Stomach (tissue), 8 donors: ENCODE measurements at regions not wholly inside any gene's neighbourhood (a gene's known extent, or its start where the extent isn't known, plus 50 kb on each side); places are given as distances from the start of the nearest gene placed in this dataset.

Experiments used
- DNase-seq, 2 donors: peaks; one replicate each; pipeline versions ENCODE4 v3.0.0 to v3.0.0-alpha.2; 2013 to 2019
- H3K27ac ChIP-seq, 5 donors: fragments of 200-600 bp in 4 of 5; sonication (generic) in 4 of 5; one replicate each; pipeline ENCODE4 v1.5.1; 2013 to 2019; ENCODE audit warnings: mild to moderate bottlenecking in 1 of 5, moderate library complexity in 1 of 5
- H3K27me3 ChIP-seq, 3 donors: fragments of 200-600 bp; sonication (generic); one replicate each; pipeline ENCODE4 v1.5.1; 2017 to 2019; ENCODE audit warnings: mixed run types in 1 of 3
- H3K36me3 ChIP-seq, 4 donors: fragments of 200-600 bp; sonication (generic); 1 replicate in 3 of 4; 2 replicates in 1 of 4; pipeline ENCODE4 v1.5.1; 2016 to 2019
- H3K4me1 ChIP-seq, 4 donors: fragments of 200-600 bp; sonication (generic); one replicate each; pipeline ENCODE4 v1.5.1; 2016 to 2019
- H3K4me3 ChIP-seq, 4 donors: fragments of 200-600 bp; sonication (generic) in 3 of 4; one replicate each; pipeline ENCODE4 v1.5.1; 2016 to 2019; ENCODE audit warnings: mild to moderate bottlenecking in 1 of 4
- H3K9me3 ChIP-seq, 4 donors: fragments of 200-600 bp; sonication (generic); one replicate each; pipeline ENCODE4 v1.5.1; 2016 to 2019
- CTCF ChIP-seq, 7 experiments: fragments of 450-650 bp in 4 of 7; fragments of 200-600 bp in 3 of 7; sonication (generic) in 3 of 7; IDR thresholded peaks; one replicate each; pipeline ENCODE4 v1.5.1; 2016 to 2019; ENCODE audit warnings: antibody characterized with exemption in 7 of 7, control low read depth in 2 of 7, mild to moderate bottlenecking in 1 of 7
- EP300 ChIP-seq: sonication (generic); formaldehyde crosslinking; IDR thresholded peaks from one replicate; pipeline ENCODE4 v1.6.1; 2017; ENCODE audit warnings: antibody characterized with exemption
- POLR2A ChIP-seq, 4 donors: fragments of 450-650 bp; IDR thresholded peaks; one replicate each; pipeline ENCODE4 v1.6.1; 2016; ENCODE audit warnings: antibody characterized with exemption in 4 of 4, control low read depth in 2 of 4, mild to moderate bottlenecking in 1 of 4, moderate library complexity in 1 of 4
- POLR2AphosphoS5 ChIP-seq, 3 donors: sonication (generic); formaldehyde crosslinking; IDR thresholded peaks; one replicate each; pipeline ENCODE4 v1.6.1; 2016; ENCODE audit warnings: antibody characterized with exemption in 3 of 3
- WGBS, 5 donors: extraction: QIAGEN DNeasy Blood & Tissue Kit in 3 of 5; methylation state at CpG; one replicate each; pipeline versions ENCODE4 v1.1.5 to v1.1.7; 2013 to 2018; 5-methylcytosine and 5-hydroxymethylcytosine counted together
- intact Hi-C: fragments of 100-400 bp; cut with DNase I; formaldehyde crosslinking; loops from one replicate; pipeline ENCODE4 v1.15.1; 2023; ENCODE audit warnings: low total_unique reads
- donor health status: healthy with polysubstance abuse.
- donor health status: Bipolar disorder and iron deficiency.
- donor health status: healthy.

- WGBS, 5 donors = 29 to 61% (median 48%) methylated on average over 1 of the region's 1 CpG
- H3K9me3 ChIP-seq = no peaks in the 10 kb centered on the region
- intact Hi-C loops = no loop called here
Observed at GRCh38 chr1:221154932-221155331, 275.7 kb downstream of the HLX start.

GRCh38 chr1:221157026-221157761, 278.0 kb downstream of the HLX start:
- no peak for DNase-seq
- TF ChIP-seq POLR2AphosphoS5 (IDR thresholded peaks at IDR 0.05) (no peak), POLR2A (IDR thresholded peaks at IDR 0.05) (no peak), CTCF (IDR thresholded peaks at IDR 0.05) (no peak), EP300 (no peak)
- 45 to 58% (median 49%) methylated on average over 6 of the region's 6 CpGs for WGBS, 5 donors
- Histone ChIP-seq H3K27me3 (no peaks in the 10 kb centered on the region), H3K4me3 (no peak overlapping the region), H3K36me3 (no peaks in the 10 kb centered on the region), H3K27ac (no peak overlapping the region), H3K9me3 (no peaks in the 10 kb centered on the region), H3K4me1 (no peaks in the 10 kb centered on the region)
- intact Hi-C loops = no loop called here

More at GRCh38 chr1:221154932-221155331, 275.7 kb downstream of the HLX start:
- Histone ChIP-seq H3K27ac (no peak overlapping the region), H3K36me3 (no peaks in the 10 kb centered on the region), H3K4me3 (no peak overlapping the region), H3K27me3 (no peaks in the 10 kb centered on the region), H3K4me1 (no peaks in the 10 kb centered on the region)
- TF ChIP-seq POLR2AphosphoS5 (IDR thresholded peaks at IDR 0.05) (no peak), CTCF (IDR thresholded peaks at IDR 0.05) (no peak), POLR2A (IDR thresholded peaks at IDR 0.05) (no peak), EP300 (no peak)
- DNase-seq = no peak

GRCh38 chr1:221159608-221160007, 280.4 kb downstream of the HLX start:
- Histone ChIP-seq H3K36me3 (no peaks in the 10 kb centered on the region), H3K27ac (no peak overlapping the region), H3K27me3 (no peaks in the 10 kb centered on the region), H3K9me3 (no peaks in the 10 kb centered on the region), H3K4me3 (no peak overlapping the region), H3K4me1 (no peaks in the 10 kb centered on the region)
- intact Hi-C loops = no loop called here
- WGBS, 5 donors = 81 to 88% (median 82%) methylated on average over 2 of the region's 2 CpGs
- TF ChIP-seq POLR2A (IDR thresholded peaks at IDR 0.05) (no peak), POLR2AphosphoS5 (IDR thresholded peaks at IDR 0.05) (no peak), CTCF (IDR thresholded peaks at IDR 0.05) (no peak), EP300 (no peak)
- DNase-seq = no peak

DNA sequence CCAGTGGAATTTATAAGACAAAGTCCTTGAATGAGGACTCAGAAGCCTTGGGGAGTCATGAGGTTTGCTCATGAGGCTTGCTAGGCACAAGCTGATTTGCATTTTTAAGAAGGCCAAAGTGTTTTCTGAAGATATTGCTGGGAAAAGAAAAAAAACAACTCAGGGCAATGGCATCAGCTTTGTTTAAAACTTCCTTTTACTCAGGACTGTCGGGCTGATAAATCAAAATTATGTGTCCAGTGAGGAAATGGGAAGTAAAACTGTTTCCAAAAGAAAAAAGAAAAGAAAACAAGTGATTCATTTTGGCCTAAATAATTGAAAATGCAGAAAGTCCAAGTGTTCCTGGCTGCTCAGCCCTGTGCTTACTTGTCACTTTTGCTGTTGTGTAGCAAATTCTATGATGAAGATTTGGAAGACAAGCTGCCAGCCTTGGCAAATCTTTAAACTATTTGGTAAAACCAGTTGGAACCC, 282.4 kb downstream of the HLX start:
- TF ChIP-seq POLR2A (IDR thresholded peaks at IDR 0.05) = no peak
- TF ChIP-seq EP300 = no peak
- TF ChIP-seq POLR2AphosphoS5 (IDR thresholded peaks at IDR 0.05) = no peak
- TF ChIP-seq CTCF (IDR thresholded peaks at IDR 0.05) = no peak
- H3K4me3 ChIP-seq = no peak overlapping the region
- 30 to 55% (median 45%) methylated on average over 1 of the region's 1 CpG for WGBS, 5 donors
- no peaks in the 10 kb centered on the region for H3K36me3 ChIP-seq
- H3K9me3 ChIP-seq = no peaks in the 10 kb centered on the region
- DNase-seq = no peak
- H3K27me3 ChIP-seq = no peaks in the 10 kb centered on the region
- H3K27ac ChIP-seq = no peak overlapping the region
- intact Hi-C loops = no loop called here
- H3K4me1 ChIP-seq = peaks cover 0 to 6% (median 0%) of the 10 kb centered on the region in 4 donors
